Spleen (tissue), 11 donors: ENCODE measurements at regions not wholly inside any gene's neighbourhood (a gene's known extent, or its start where the extent isn't known, plus 50 kb on each side); places are given as distances from the start of the nearest gene placed in this dataset.

Source experiments
- DNase-seq: peaks from one replicate; pipeline ENCODE4 v3.0.0-alpha.2; 2020
- H3K27ac ChIP-seq, 8 donors: fragments of 200-600 bp; sonication (generic) in 7 of 8; 1 replicate in 4 of 8; 2 replicates in 4 of 8; pipeline versions ENCODE4 v1.5.0 to v1.8.0; 2016 to 2021; ENCODE audit warnings: inconsistent platforms in 4 of 8, mild to moderate bottlenecking in 4 of 8, moderate library complexity in 1 of 8
- H3K27me3 ChIP-seq, 7 donors: fragments of 200-600 bp; sonication (generic) in 6 of 7; replicated peaks in 1 of 7; 1 replicate in 4 of 7; 2 replicates in 3 of 7; pipeline versions ENCODE4 v1.5.0 to v1.8.0; 2016 to 2021; ENCODE audit warnings: inconsistent platforms in 3 of 7, mild to moderate bottlenecking in 1 of 7
- H3K36me3 ChIP-seq, 6 donors: fragments of 200-600 bp; sonication (generic) in 5 of 6; 1 replicate in 4 of 6; 2 replicates in 2 of 6; pipeline versions ENCODE4 v1.5.0 to v1.8.0; 2016 to 2021; ENCODE audit warnings: inconsistent platforms in 2 of 6
- H3K4me1 ChIP-seq, 6 donors: fragments of 200-600 bp; sonication (generic) in 5 of 6; 1 replicate in 3 of 6; 2 replicates in 3 of 6; pipeline versions ENCODE4 v1.5.0 to v1.8.0; 2016 to 2021; ENCODE audit warnings: inconsistent platforms in 3 of 6
- H3K4me3 ChIP-seq, 8 donors: fragments of 200-600 bp; sonication (generic) in 7 of 8; 1 replicate in 4 of 8; 2 replicates in 4 of 8; pipeline versions ENCODE4 v1.5.0 to v1.8.0; 2016 to 2021; ENCODE audit warnings: inconsistent platforms in 4 of 8, mild to moderate bottlenecking in 4 of 8, moderate library complexity in 2 of 8
- H3K9me3 ChIP-seq, 8 donors: fragments of 200-600 bp; sonication (generic) in 7 of 8; 1 replicate in 4 of 8; 2 replicates in 4 of 8; pipeline versions ENCODE4 v1.5.0 to v1.8.0; 2016 to 2021; ENCODE audit warnings: inconsistent platforms in 4 of 8
- CTCF ChIP-seq, 11 experiments: fragments of 200-600 bp in 7 of 11; fragments of 450-650 bp in 4 of 11; sonication (generic) in 4 of 11; IDR thresholded peaks in 8 of 11; conservative IDR thresholded peaks in 3 of 11; 1 replicate in 7 of 11; 2 replicates in 4 of 11; pipeline versions ENCODE4 v1.4.0 to v1.8.0; 2016 to 2021; ENCODE audit warnings: antibody characterized with exemption in 11 of 11, inconsistent platforms in 4 of 11, mild to moderate bottlenecking in 1 of 11
- POLR2A ChIP-seq, 3 donors: fragments of 450-650 bp; IDR thresholded peaks; one replicate each; pipeline ENCODE4 v1.5.1; 2017; ENCODE audit warnings: antibody characterized with exemption in 3 of 3, mild to moderate bottlenecking in 1 of 3
- POLR2AphosphoS5 ChIP-seq, 3 donors: sonication (generic); formaldehyde crosslinking; IDR thresholded peaks; one replicate each; pipeline ENCODE4 v1.5.1; 2017; ENCODE audit warnings: antibody characterized with exemption in 3 of 3
- WGBS, 5 donors: extraction: QIAGEN DNeasy Blood & Tissue Kit in 3 of 5; methylation state at CpG; one replicate each; pipeline versions ENCODE4 v1.1.5 to v1.1.7; 2013 to 2018; 5-methylcytosine and 5-hydroxymethylcytosine counted together
- intact Hi-C: fragments of 100-400 bp; cut with DNase I; formaldehyde crosslinking; loops from one replicate; pipeline ENCODE4 v1.15.0; 2023; ENCODE audit warnings: low total_unique reads
- donor health status: healthy with polysubstance abuse.
- donor health status: DM: no; HTN: no; CAD: no; lungs with moderate emphysema.
- donor health status: DM: no; HTN: no; CAD: no.
- donor health status: Bipolar disorder and iron deficiency.
- donor health status: healthy.
- donor health status: DM: no; HTN: no; CAD: no.
- donor health status: DM: yes; HTN: yes; CAD: no.

- Histone ChIP-seq H3K27me3 (no peaks in the 10 kb centered on the region), H3K36me3 (no peaks in the 10 kb centered on the region), H3K4me3 (no peak overlapping the region), H3K27ac (no peak overlapping the region), H3K9me3 (peaks cover 0 to 6% (median 0%) of the 10 kb centered on the region in 8 donors), H3K4me1 (no peaks in the 10 kb centered on the region)
- WGBS, 5 donors: 65 to 79% (median 74%) methylated on average over 7 of the region's 7 CpGs
- no peak for DNase-seq
- no peak for TF ChIP-seq CTCF (IDR thresholded peaks at IDR 0.05 in 8 of 11, conservative IDR thresholded peaks at IDR 0.05 in 3 of 11)
- no peak for TF ChIP-seq POLR2A (IDR thresholded peaks at IDR 0.05)
- TF ChIP-seq POLR2AphosphoS5 (IDR thresholded peaks at IDR 0.05): no peak
- intact Hi-C loops: no loop called here
Measured at GRCh38 chr14:97368049-97368448, 570.9 kb downstream of the VRK1 start.

GRCh38 chr14:97368900-97369564, 571.9 kb downstream of the VRK1 start:
- DNase-seq: no peak
- WGBS, 5 donors: 68 to 83% (median 73%) methylated on average over 5 of the region's 5 CpGs
- no peak for TF ChIP-seq POLR2A (IDR thresholded peaks at IDR 0.05)
- TF ChIP-seq POLR2AphosphoS5 (IDR thresholded peaks at IDR 0.05): no peak
- no peak for TF ChIP-seq CTCF (IDR thresholded peaks at IDR 0.05 in 8 of 11, conservative IDR thresholded peaks at IDR 0.05 in 3 of 11)

DNA sequence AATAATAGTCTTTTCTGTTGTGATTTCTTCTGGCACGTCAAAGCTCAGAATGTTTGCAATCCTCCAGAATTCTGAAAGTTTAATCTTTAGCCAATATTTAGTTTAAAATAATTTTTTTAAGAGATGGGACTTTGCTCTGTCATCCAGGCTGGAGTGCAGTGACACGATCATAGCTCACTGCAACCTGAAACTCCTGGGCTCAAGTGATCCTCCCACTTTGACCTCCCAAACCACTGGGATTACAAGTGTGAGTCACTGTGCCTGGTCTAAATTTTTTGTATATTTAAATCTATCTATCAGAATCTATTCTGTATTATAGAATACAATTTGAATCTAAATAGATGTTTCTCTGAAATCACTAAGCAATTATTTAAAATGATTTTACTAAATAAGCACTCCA, 572.7 kb downstream of the VRK1 start:
- H3K36me3 ChIP-seq: no peaks in the 10 kb centered on the region
- peaks cover 0 to 6% (median 0%) of the 10 kb centered on the region in 8 donors for H3K9me3 ChIP-seq
- intact Hi-C loops: no loop called here
- no peaks in the 10 kb centered on the region for H3K27me3 ChIP-seq
- TF ChIP-seq POLR2AphosphoS5 (IDR thresholded peaks at IDR 0.05) (no peak), POLR2A (IDR thresholded peaks at IDR 0.05) (no peak), CTCF (IDR thresholded peaks at IDR 0.05 in 8 of 11, conservative IDR thresholded peaks at IDR 0.05 in 3 of 11) (no peak)
- DNase-seq: no peak
- 78 to 88% (median 87%) methylated on average over 2 of the region's 2 CpGs for WGBS, 5 donors
- no peak overlapping the region for H3K4me3 ChIP-seq
- H3K4me1 ChIP-seq: no peaks in the 10 kb centered on the region
- H3K27ac ChIP-seq: no peak overlapping the region

More at GRCh38 chr14:97368900-97369564, 571.9 kb downstream of the VRK1 start:
- intact Hi-C loops: no loop called here
- H3K9me3 ChIP-seq: peaks cover 0 to 6% (median 0%) of the 10 kb centered on the region in 8 donors
- H3K36me3 ChIP-seq: no peaks in the 10 kb centered on the region
- H3K4me3 ChIP-seq: no peak overlapping the region
- no peaks in the 10 kb centered on the region for H3K27me3 ChIP-seq
- no peak overlapping the region for H3K27ac ChIP-seq
- H3K4me1 ChIP-seq: no peaks in the 10 kb centered on the region

DNA sequence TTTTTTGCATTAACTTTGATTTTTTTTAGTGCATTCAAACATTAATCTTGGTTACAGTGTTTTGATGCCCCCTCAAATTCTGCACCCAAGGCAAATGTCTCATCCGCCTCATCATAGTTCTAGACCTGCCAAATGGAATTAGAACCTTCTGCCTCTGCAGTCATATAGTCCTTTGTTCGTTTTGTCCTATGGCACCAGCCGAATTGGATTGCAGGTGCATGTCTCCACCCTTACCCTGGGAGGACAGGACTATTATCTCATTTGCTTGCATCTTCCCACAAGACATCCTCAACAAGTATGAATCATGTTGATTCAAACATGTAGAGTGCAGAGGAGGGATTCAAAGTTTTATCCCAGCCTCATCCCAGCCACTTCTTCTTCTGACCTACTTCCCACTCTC, 579.1 kb downstream of the VRK1 start:
- Histone ChIP-seq H3K4me1 (peaks cover 0 to 14% (median 0%) of the 10 kb centered on the region in 6 donors), H3K27ac (no peak overlapping the region), H3K36me3 (no peaks in the 10 kb centered on the region), H3K4me3 (no peak overlapping the region), H3K9me3 (peaks cover 0 to 4% (median 0%) of the 10 kb centered on the region in 8 donors), H3K27me3 (peaks cover 0 to 6% (median 0%) of the 10 kb centered on the region in 7 donors)
- DNase-seq: no peak
- 78 to 95% (median 80%) methylated on average over 3 of the region's 3 CpGs for WGBS, 5 donors
- TF ChIP-seq POLR2A (IDR thresholded peaks at IDR 0.05): no peak
- no peak for TF ChIP-seq POLR2AphosphoS5 (IDR thresholded peaks at IDR 0.05)
- TF ChIP-seq CTCF (IDR thresholded peaks at IDR 0.05 in 8 of 11, conservative IDR thresholded peaks at IDR 0.05 in 3 of 11): no peak
- intact Hi-C loops: no loop called here
